ACC112 (cell line): ENCODE measurements at regions not wholly inside any gene's neighbourhood (a gene's known extent, or its start where the extent isn't known, plus 50 kb on each side); places are given as distances from the start of the nearest gene placed in this dataset.

ENCODE experiments used
- H2AFZ ChIP-seq: fragments of 200-600 bp; sonication (generic); one replicate; pipeline ENCODE4 v1.6.0; 2017; ENCODE audit warnings: antibody characterized with exemption, low read length; ENCODE audit not compliant: unreplicated experiment
- H3K27ac ChIP-seq: fragments of 200-600 bp; sonication (generic); 2 replicates; pipeline ENCODE4 v1.5.1; 2014; ENCODE audit warnings: low read depth, mild to moderate bottlenecking, antibody characterized with exemption, low read length, moderate library complexity
- H3K27me3 ChIP-seq: fragments of 200-600 bp; sonication (generic); 2 replicates; pipeline ENCODE4 v1.6.1; 2014; ENCODE audit warnings: mild to moderate bottlenecking, antibody characterized with exemption, low read length, moderate library complexity, mixed read lengths; ENCODE audit not compliant: insufficient read depth
- H3K36me3 ChIP-seq: fragments of 200-600 bp; sonication (generic); 2 replicates; pipeline ENCODE4 v1.6.1; 2016; ENCODE audit warnings: mild to moderate bottlenecking, antibody characterized with exemption, low read length, moderate library complexity, mixed read lengths; ENCODE audit not compliant: insufficient read depth
- H3K4me1 ChIP-seq: fragments of 200-600 bp; sonication (generic); one replicate; pipeline ENCODE4 v1.6.1; 2016; ENCODE audit warnings: low read length, mixed read lengths; ENCODE audit not compliant: insufficient read depth, unreplicated experiment, control insufficient read depth
- H3K4me3 ChIP-seq: fragments of 200-600 bp; sonication (generic); 2 replicates; pipeline ENCODE4 v1.5.1; 2014; ENCODE audit warnings: mild to moderate bottlenecking, low read depth, low read length
- H3K79me2 ChIP-seq: fragments of 200-600 bp; sonication (generic); one replicate; pipeline ENCODE4 v1.6.0; 2016; ENCODE audit warnings: low read length; ENCODE audit not compliant: control insufficient read depth, unreplicated experiment, insufficient read depth

GRCh38 chr3:30945291-30945690 is 50.8 kb upstream of the GADL1 start:
- Histone ChIP-seq H3K4me1 (no peaks in the 10 kb centered on the region), H3K27me3 (no peaks in the 10 kb centered on the region), H3K79me2 (no peaks in the 10 kb centered on the region), H2AFZ (no peak overlapping the region), H3K36me3 (no peaks in the 10 kb centered on the region), H3K4me3 (no peak overlapping the region), H3K27ac (no peak overlapping the region)

DNA sequence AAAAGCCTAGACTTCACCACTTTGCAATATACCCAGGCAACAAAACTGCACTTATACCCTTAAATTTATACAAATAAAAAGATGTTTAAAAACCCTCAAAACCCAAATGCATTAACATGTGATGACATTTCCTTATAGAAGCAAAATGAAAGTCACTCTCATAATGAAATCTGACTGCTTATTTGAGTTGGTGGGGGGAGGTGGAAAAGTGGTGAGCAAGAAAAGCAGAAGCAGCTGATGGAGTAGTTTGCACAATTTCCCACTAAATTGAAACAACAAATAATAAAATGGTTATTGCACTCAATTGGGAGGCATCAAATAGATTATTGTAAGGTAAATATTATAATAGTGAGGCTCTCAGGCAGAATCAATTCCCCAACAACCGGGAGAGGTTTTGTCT is 54.0 kb upstream of the GADL1 start:
- Histone ChIP-seq H3K27me3 (no peaks in the 10 kb centered on the region), H3K36me3 (no peaks in the 10 kb centered on the region), H3K79me2 (no peaks in the 10 kb centered on the region), H3K4me3 (no peak overlapping the region), H3K4me1 (no peaks in the 10 kb centered on the region), H2AFZ (no peak overlapping the region), H3K27ac (no peak overlapping the region)

DNA sequence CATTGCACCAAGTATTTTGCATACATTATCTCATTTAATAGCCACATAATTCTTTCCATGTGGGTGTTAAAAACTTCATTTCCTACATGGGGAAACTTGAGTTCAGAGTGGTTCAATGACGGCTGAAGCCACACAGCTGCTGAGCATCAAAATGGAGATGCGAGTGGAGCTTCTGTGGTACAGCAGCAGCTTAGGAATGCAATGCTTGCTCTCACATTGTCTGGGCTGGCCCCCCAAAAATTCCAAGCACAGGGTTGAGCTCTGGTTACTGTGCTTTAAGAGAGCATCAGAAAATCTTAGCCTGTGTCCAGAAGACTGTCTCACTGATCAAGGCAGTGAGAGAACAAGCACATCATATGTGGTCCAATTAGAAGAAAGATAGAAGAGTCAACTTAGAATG is 57.4 kb upstream of the GADL1 start:
- Histone ChIP-seq H3K4me1 (no peaks in the 10 kb centered on the region), H3K27me3 (no peaks in the 10 kb centered on the region), H3K79me2 (no peaks in the 10 kb centered on the region), H3K4me3 (no peak overlapping the region), H2AFZ (no peak overlapping the region), H3K36me3 (no peaks in the 10 kb centered on the region), H3K27ac (no peak overlapping the region)

DNA sequence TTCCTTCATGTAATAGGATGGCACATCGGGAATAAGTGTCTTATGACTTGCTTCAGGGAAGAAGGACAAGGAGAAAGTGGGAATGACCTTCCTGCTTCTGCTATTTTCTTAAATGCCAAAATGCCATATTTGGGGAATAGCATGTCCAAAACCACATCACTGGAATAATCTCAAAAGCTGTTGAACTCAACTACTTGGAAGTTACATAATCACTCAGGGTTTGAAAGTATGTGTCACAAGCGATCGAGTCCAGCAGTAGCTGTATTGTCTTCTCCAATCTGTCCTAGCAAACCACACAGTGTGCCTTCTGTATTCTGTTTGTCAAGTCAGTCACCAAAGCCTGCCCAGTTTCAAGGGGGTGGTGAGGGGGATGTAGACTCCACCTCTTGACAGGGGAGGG is 58.3 kb upstream of the GADL1 start:
- no peak overlapping the region for H3K4me3 ChIP-seq
- no peaks in the 10 kb centered on the region for H3K27me3 ChIP-seq
- H3K79me2 ChIP-seq, result no peaks in the 10 kb centered on the region
- no peaks in the 10 kb centered on the region for H3K4me1 ChIP-seq
- no peaks in the 10 kb centered on the region for H3K36me3 ChIP-seq
- no peak overlapping the region for H3K27ac ChIP-seq
- no peak overlapping the region for H2AFZ ChIP-seq

GRCh38 chr3:30954426-30954825 is 60.0 kb upstream of the GADL1 start:
- H3K4me3 ChIP-seq, result no peak overlapping the region
- no peaks in the 10 kb centered on the region for H3K36me3 ChIP-seq
- no peaks in the 10 kb centered on the region for H3K27me3 ChIP-seq
- H3K27ac ChIP-seq, result no peak overlapping the region
- H3K4me1 ChIP-seq, result no peaks in the 10 kb centered on the region
- no peak overlapping the region for H2AFZ ChIP-seq
- H3K79me2 ChIP-seq, result no peaks in the 10 kb centered on the region

DNA sequence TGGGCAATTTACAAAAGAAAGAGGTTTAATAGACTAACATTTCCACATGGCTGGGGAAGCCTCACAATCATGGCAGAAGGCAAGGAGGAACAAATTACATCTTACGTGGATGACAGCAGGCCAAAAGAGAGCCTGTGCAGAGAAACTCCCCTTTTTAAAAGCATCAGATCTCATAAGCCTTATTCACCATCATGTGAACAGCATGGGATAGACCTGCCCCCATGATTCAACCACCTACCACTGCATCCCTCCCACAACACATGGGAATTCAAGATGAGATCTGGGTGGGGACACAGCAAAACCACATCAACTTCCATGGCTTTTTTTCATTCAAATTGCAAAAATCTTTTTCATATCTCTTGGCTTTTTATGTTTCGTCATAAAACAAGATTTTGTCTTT is 67.6 kb upstream of the GADL1 start:
- H3K79me2 ChIP-seq, result no peaks in the 10 kb centered on the region
- no peak overlapping the region for H3K27ac ChIP-seq
- H3K36me3 ChIP-seq, result no peaks in the 10 kb centered on the region
- H3K4me1 ChIP-seq, result no peaks in the 10 kb centered on the region
- no peaks in the 10 kb centered on the region for H3K27me3 ChIP-seq
- H2AFZ ChIP-seq, result no peak overlapping the region
- H3K4me3 ChIP-seq, result no peak overlapping the region

GRCh38 chr3:30962493-30962892 is 68.0 kb upstream of the GADL1 start:
- H3K27me3 ChIP-seq, result no peaks in the 10 kb centered on the region
- no peaks in the 10 kb centered on the region for H3K79me2 ChIP-seq
- no peak overlapping the region for H2AFZ ChIP-seq
- H3K4me1 ChIP-seq, result no peaks in the 10 kb centered on the region
- H3K27ac ChIP-seq, result no peak overlapping the region
- H3K4me3 ChIP-seq, result no peak overlapping the region
- no peaks in the 10 kb centered on the region for H3K36me3 ChIP-seq

DNA sequence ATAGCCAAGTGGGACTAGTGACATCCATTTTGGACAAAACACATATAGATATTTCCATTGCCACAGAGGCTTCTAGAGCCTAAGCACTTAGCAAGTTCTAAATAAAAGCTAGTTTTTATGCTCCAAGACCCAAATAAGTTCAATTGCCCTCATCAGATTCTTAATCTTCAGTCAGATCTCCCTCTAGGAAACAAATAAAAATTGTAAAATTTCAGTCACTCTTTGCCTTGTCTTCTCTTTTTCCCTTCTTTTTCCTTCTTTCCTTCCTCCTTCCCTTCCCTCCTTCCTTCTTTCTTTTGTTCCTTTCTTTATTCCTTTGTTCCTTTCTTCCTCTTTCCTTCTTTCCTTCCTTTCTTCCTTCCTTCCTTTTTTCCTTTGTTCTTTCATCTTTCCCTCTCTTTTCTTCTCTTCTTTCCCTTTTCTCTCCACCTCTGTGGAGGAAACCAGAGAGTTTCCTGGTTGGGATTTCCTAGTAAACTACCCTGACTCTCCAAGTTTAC is 68.8 kb upstream of the GADL1 start:
- no peaks in the 10 kb centered on the region for H3K79me2 ChIP-seq
- no peak overlapping the region for H3K4me3 ChIP-seq
- H3K27me3 ChIP-seq, result no peaks in the 10 kb centered on the region
- H2AFZ ChIP-seq, result no peak overlapping the region
- H3K36me3 ChIP-seq, result no peaks in the 10 kb centered on the region
- no peaks in the 10 kb centered on the region for H3K4me1 ChIP-seq
- no peak overlapping the region for H3K27ac ChIP-seq

GRCh38 chr3:30964612-30965011 is 70.2 kb upstream of the GADL1 start:
- Histone ChIP-seq H3K27ac (no peak overlapping the region), H3K4me3 (no peak overlapping the region), H3K36me3 (no peaks in the 10 kb centered on the region), H2AFZ (no peak overlapping the region), H3K4me1 (no peaks in the 10 kb centered on the region), H3K27me3 (no peaks in the 10 kb centered on the region), H3K79me2 (no peaks in the 10 kb centered on the region)

GRCh38 chr3:30966896-30967295 is 72.4 kb upstream of the GADL1 start:
- H3K36me3 ChIP-seq, result no peaks in the 10 kb centered on the region
- no peak overlapping the region for H2AFZ ChIP-seq
- no peaks in the 10 kb centered on the region for H3K79me2 ChIP-seq
- no peak overlapping the region for H3K27ac ChIP-seq
- no peaks in the 10 kb centered on the region for H3K27me3 ChIP-seq
- no peaks in the 10 kb centered on the region for H3K4me1 ChIP-seq
- H3K4me3 ChIP-seq, result no peak overlapping the region

- H2AFZ ChIP-seq, result no peak overlapping the region
- no peak overlapping the region for H3K4me3 ChIP-seq
- H3K4me1 ChIP-seq, result no peaks in the 10 kb centered on the region
- no peaks in the 10 kb centered on the region for H3K36me3 ChIP-seq
- no peaks in the 10 kb centered on the region for H3K79me2 ChIP-seq
- H3K27ac ChIP-seq, result no peak overlapping the region
- no peaks in the 10 kb centered on the region for H3K27me3 ChIP-seq
Observed at GRCh38 chr3:30970183-30970582, 75.7 kb upstream of the GADL1 start.
